AG04449 (cell line): ENCODE measurements at regions not wholly inside any gene's neighbourhood (a gene's known extent, or its start where the extent isn't known, plus 50 kb on each side); places are given as distances from the start of the nearest gene placed in this dataset.

Source experiments
- CTCF ChIA-PET: fragments of 350-600 bp; formaldehyde crosslinking; extraction: SDS; loops from one replicate; lab custom pipeline; 2021; ENCODE audit warnings: antibody characterized with exemption; lab: Yijun Ruan, JAX
- POLR2A ChIA-PET: fragments of 400-600, 350-600 bp; formaldehyde crosslinking; extraction: SDS; loops from one replicate; lab custom pipeline; 2020; ENCODE audit warnings: antibody characterized with exemption, inconsistent platforms; lab: Yijun Ruan, JAX
- DNase-seq: peaks from one replicate; pipeline ENCODE4 v3.0.0-alpha.2; 2010; ENCODE audit warnings: low read depth, low spot score
- H3K4me3 ChIP-seq: 2 replicates; pipeline ENCODE4 v1.5.1; 2011; ENCODE audit warnings: low read depth, mild to moderate bottlenecking, control low read depth, low read length
- CTCF ChIP-seq: IDR thresholded peaks from one replicate; pipeline ENCODE4 v1.5.1; 2011; ENCODE audit warnings: mild to moderate bottlenecking, moderate library complexity, low read length, control low read depth, inconsistent platforms; ENCODE audit not compliant: insufficient read depth; ENCODE audit errors: missing control alignments

GRCh38 chr17:14760212-14760611 lies 459.3 kb downstream of the HS3ST3B1 start:
- no peak for DNase-seq
- no peak overlapping the region for H3K4me3 ChIP-seq
- TF ChIP-seq CTCF: no peak
- POLR2A ChIA-PET: interaction anchor here (0.6 kb wide), 1 partner anchor 178 kb away, joined by 3 read pairs; no protein-coding TSS in a partner anchor
- CTCF ChIA-PET: interaction anchor here (1.2 to 1.9 kb wide), 3 partner anchors 9 to 166 kb away, joined by 3 to 8 read pairs (median 7); no protein-coding TSS in a partner anchor

GRCh38 chr17:14759325-14759724 lies 458.4 kb downstream of the HS3ST3B1 start:
- ChIA-PET CTCF (no interaction called here), POLR2A (no interaction called here)
- TF ChIP-seq CTCF: no peak
- DNase-seq: no peak
- H3K4me3 ChIP-seq: no peak overlapping the region

- CTCF ChIA-PET: interaction anchor here (1.6 kb wide), 1 partner anchor 170 kb away, joined by 5 read pairs; no protein-coding TSS in a partner anchor
- TF ChIP-seq CTCF: no peak
- DNase-seq: no peak
- H3K4me3 ChIP-seq: no peak overlapping the region
- POLR2A ChIA-PET: no interaction called here
These were observed 455.6 kb downstream of the HS3ST3B1 start for GRCh38 chr17:14756479-14756878.

- ChIA-PET POLR2A (no interaction called here), CTCF (no interaction called here)
- no peak for DNase-seq
- no peak for TF ChIP-seq CTCF
- no peak overlapping the region for H3K4me3 ChIP-seq
These were observed 454.1 kb downstream of the HS3ST3B1 start for GRCh38 chr17:14755002-14755401.

- ChIA-PET POLR2A (no interaction called here), CTCF (no interaction called here)
- H3K4me3 ChIP-seq: no peak overlapping the region
- no peak for DNase-seq
- no peak for TF ChIP-seq CTCF
These were observed 452.5 kb downstream of the HS3ST3B1 start for GRCh38 chr17:14753383-14753782.

- no peak for DNase-seq
- TF ChIP-seq CTCF: no peak
- no peak overlapping the region for H3K4me3 ChIP-seq
- ChIA-PET CTCF (interaction anchor here (2.4 kb wide), 1 partner anchor 8 kb away, joined by 7 read pairs; no protein-coding TSS in a partner anchor), POLR2A (no interaction called here)
These were observed 451.1 kb downstream of the HS3ST3B1 start for GRCh38 chr17:14752011-14752410.
